Lower lobe of right lung (tissue), 2 donors: ENCODE measurements at regions not wholly inside any gene's neighbourhood (a gene's known extent, or its start where the extent isn't known, plus 50 kb on each side); places are given as distances from the start of the nearest gene placed in this dataset.
A peak's percentile ranks its signal among the peaks of the same experiment; 100 is the strongest.

ENCODE experiments used
- ATAC-seq, 2 donors: fragments of 200-7000 bp; cut with Tn5 transposase; one replicate each; pipeline ENCODE4 v1.9.1; 2020 to 2022; ENCODE audit warnings: mild to moderate bottlenecking in 2 of 2, moderate library complexity in 2 of 2
- DNase-seq: peaks from one replicate; pipeline ENCODE4 v3.0.0-alpha.2; 2020
- H3K27ac ChIP-seq: fragments of 200-600 bp; one replicate; pipeline ENCODE4 v1.8.0; 2022
- H3K27me3 ChIP-seq: fragments of 200-600 bp; one replicate; pipeline ENCODE4 v1.8.0; 2022; ENCODE audit warnings: low read depth
- H3K36me3 ChIP-seq: fragments of 200-600 bp; one replicate; pipeline ENCODE4 v1.8.0; 2022; ENCODE audit warnings: mild to moderate bottlenecking
- H3K4me1 ChIP-seq: fragments of 200-600 bp; one replicate; pipeline ENCODE4 v1.8.0; 2022
- H3K4me3 ChIP-seq: fragments of 200-600 bp; one replicate; pipeline ENCODE4 v1.8.0; 2022; ENCODE audit warnings: mild to moderate bottlenecking
- H3K9me3 ChIP-seq: fragments of 200-600 bp; one replicate; pipeline ENCODE4 v1.8.0; 2022
- intact Hi-C: fragments of 100-400 bp; cut with DNase I; formaldehyde crosslinking; loops from one replicate; pipeline ENCODE4 v1.11.0; 2022
- TF ChIP-seq, protein P1 (sequence below): fragments of 200-600 bp; IDR thresholded peaks from one replicate; pipeline ENCODE4 v1.8.0; 2022; ENCODE audit warnings: antibody characterized with exemption, mild to moderate bottlenecking
- donor health status: DM: no; HTN: yes; CAD: no; lungs with severe emphysema.

- intact Hi-C loops, result no loop called here
- H3K9me3 ChIP-seq, result no peaks in the 10 kb centered on the region
- no peak overlapping the region for H3K27ac ChIP-seq
- DNase-seq, result no peak
- no peak overlapping the region for H3K4me3 ChIP-seq
- ATAC-seq, result no peak
- no peaks in the 10 kb centered on the region for H3K36me3 ChIP-seq
- H3K4me1 ChIP-seq, result no peaks in the 10 kb centered on the region
- TF ChIP-seq, protein P1, sequence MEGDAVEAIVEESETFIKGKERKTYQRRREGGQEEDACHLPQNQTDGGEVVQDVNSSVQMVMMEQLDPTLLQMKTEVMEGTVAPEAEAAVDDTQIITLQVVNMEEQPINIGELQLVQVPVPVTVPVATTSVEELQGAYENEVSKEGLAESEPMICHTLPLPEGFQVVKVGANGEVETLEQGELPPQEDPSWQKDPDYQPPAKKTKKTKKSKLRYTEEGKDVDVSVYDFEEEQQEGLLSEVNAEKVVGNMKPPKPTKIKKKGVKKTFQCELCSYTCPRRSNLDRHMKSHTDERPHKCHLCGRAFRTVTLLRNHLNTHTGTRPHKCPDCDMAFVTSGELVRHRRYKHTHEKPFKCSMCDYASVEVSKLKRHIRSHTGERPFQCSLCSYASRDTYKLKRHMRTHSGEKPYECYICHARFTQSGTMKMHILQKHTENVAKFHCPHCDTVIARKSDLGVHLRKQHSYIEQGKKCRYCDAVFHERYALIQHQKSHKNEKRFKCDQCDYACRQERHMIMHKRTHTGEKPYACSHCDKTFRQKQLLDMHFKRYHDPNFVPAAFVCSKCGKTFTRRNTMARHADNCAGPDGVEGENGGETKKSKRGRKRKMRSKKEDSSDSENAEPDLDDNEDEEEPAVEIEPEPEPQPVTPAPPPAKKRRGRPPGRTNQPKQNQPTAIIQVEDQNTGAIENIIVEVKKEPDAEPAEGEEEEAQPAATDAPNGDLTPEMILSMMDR, result no peak
- no peaks in the 10 kb centered on the region for H3K27me3 ChIP-seq
Observed at GRCh38 chr3:109210501-109210900, 74.0 kb downstream of the C3orf85 start.

DNA sequence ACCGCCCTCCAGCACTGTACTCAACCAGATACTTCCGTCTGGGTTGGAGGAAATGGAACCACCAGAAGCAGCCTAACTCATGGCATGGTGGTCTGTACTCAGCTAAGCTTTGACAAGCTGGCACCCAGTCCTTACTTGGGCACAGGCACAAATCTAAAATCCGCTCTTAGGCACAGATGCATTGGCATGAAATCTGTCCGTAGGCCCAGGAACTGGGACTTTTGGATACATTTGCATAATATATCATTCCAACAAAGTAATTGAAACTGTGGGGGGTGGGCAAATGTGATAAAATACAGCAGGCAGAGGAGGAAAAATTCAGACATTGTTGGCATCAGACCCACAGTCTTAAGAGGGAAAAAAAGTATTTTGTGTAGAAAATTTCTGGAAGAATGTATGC is 75.4 kb downstream of the C3orf85 start:
- Histone ChIP-seq H3K27ac (no peak overlapping the region), H3K4me1 (no peaks in the 10 kb centered on the region), H3K9me3 (no peaks in the 10 kb centered on the region), H3K27me3 (no peaks in the 10 kb centered on the region), H3K4me3 (no peak overlapping the region), H3K36me3 (no peaks in the 10 kb centered on the region)
- DNase-seq (no peak), ATAC-seq (no peak)
- intact Hi-C loops, result no loop called here
- TF ChIP-seq, protein P1, result no peak

- no peak overlapping the region for H3K27ac ChIP-seq
- H3K27me3 ChIP-seq, result no peaks in the 10 kb centered on the region
- H3K4me1 ChIP-seq, result no peaks in the 10 kb centered on the region
- TF ChIP-seq, protein P1, result no peak
- ATAC-seq (no peak), DNase-seq (no peak)
- no peak overlapping the region for H3K4me3 ChIP-seq
- H3K36me3 ChIP-seq, result no peaks in the 10 kb centered on the region
- intact Hi-C loops, result no loop called here
- H3K9me3 ChIP-seq, result no peaks in the 10 kb centered on the region
Observed at GRCh38 chr3:109213321-109213720, 76.8 kb downstream of the C3orf85 start.

GRCh38 chr3:109224333-109224732 is 87.8 kb downstream of the C3orf85 start:
- TF ChIP-seq, protein P1, result peak; percentile 18
- ATAC-seq (peak in 1 of 2 donors; percentile 34), DNase-seq (no peak)
- H3K9me3 ChIP-seq, result no peaks in the 10 kb centered on the region
- intact Hi-C loops, result no loop called here
- H3K36me3 ChIP-seq, result no peaks in the 10 kb centered on the region
- no peaks in the 10 kb centered on the region for H3K4me1 ChIP-seq
- H3K4me3 ChIP-seq, result no peak overlapping the region
- H3K27ac ChIP-seq, result no peak overlapping the region
- no peaks in the 10 kb centered on the region for H3K27me3 ChIP-seq

DNA sequence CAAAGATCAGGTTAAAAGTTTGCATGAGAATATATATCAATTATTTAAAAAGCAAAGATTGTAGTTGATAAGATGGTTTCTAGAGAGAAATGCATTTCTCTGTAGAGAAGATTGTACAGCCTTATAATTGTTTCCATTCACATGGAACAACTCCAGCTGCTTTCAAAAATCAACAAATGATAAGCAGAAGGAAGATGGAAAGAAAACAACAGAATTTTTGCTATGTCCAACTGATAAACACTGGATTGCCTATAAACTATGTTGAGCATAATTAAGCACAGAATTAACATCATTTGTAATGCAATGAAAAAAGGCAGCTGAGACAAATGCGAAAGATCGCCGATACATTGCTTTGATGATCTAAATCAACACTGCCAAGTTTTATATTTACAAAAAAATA is 89.0 kb downstream of the C3orf85 start:
- intact Hi-C loops, result no loop called here
- Histone ChIP-seq H3K9me3 (no peaks in the 10 kb centered on the region), H3K36me3 (no peaks in the 10 kb centered on the region), H3K27ac (no peak overlapping the region), H3K27me3 (no peaks in the 10 kb centered on the region), H3K4me1 (no peaks in the 10 kb centered on the region), H3K4me3 (no peak overlapping the region)
- DNase-seq, result no peak
- TF ChIP-seq, protein P1, result no peak
- no peak for ATAC-seq
